IMR-90 (cell line): ENCODE measurements at regions not wholly inside any gene's neighbourhood (a gene's known extent, or its start where the extent isn't known, plus 50 kb on each side); places are given as distances from the start of the nearest gene placed in this dataset.

Experiments used
- ATAC-seq: fragments of 200-7000 bp; cut with Tn5 transposase; 2 replicates; pipeline ENCODE4 v1.9.1; 2020; ENCODE audit warnings: low read depth, mild to moderate bottlenecking, moderate library complexity
- BruUV-seq: library from RNA; stranded (reverse); fragments of 400-500 nt; replicated peaks from 2 replicates; lab custom pipeline; 2021; lab: Mats Ljungman, UMichigan
- CTCF ChIA-PET: fragments of 300-600 bp; formaldehyde crosslinking; extraction: SDS; loops from one replicate; lab custom pipeline; 2021; ENCODE audit warnings: antibody characterized with exemption; lab: Yijun Ruan, JAX
- POLR2A ChIA-PET: fragments of 300-600 bp; sonication (Branson Sonifier 250); formaldehyde crosslinking; loops from one replicate; lab custom pipeline; 2022; ENCODE audit warnings: antibody characterized with exemption; ENCODE audit not compliant: unreplicated experiment; lab: Charles Lee
- DNase-seq: peaks from one replicate; pipeline ENCODE4 v3.0.0; 2013
- H2AFZ ChIP-seq: replicated peaks from 2 replicates; pipeline ENCODE3; 2013; ENCODE audit warnings: low read length, mild to moderate bottlenecking; ENCODE audit not compliant: poor library complexity
- H2AK5ac ChIP-seq: 2 replicates; pipeline ENCODE4 v1.6.1; 2013; ENCODE audit warnings: low read depth, low read length, inconsistent platforms
- H2AK9ac ChIP-seq: replicated peaks from 2 replicates; pipeline ENCODE3; 2013; ENCODE audit warnings: mild to moderate bottlenecking, low read depth, low read length, moderate library complexity; ENCODE audit not compliant: poor library complexity
- H2BK120ac ChIP-seq: 2 replicates; pipeline ENCODE4 v1.6.1; 2013; ENCODE audit warnings: low read depth, low read length, inconsistent platforms
- H2BK15ac ChIP-seq: 3 replicates; pipeline ENCODE4 v1.6.1; 2013; ENCODE audit warnings: low read depth, low read length, inconsistent platforms
- H2BK20ac ChIP-seq: 2 replicates; pipeline ENCODE4 v1.6.1; 2013; ENCODE audit warnings: low read depth, mild to moderate bottlenecking, inconsistent platforms, low read length, moderate library complexity
- H2BK5ac ChIP-seq: 2 replicates; pipeline ENCODE4 v1.6.1; 2013; ENCODE audit warnings: mild to moderate bottlenecking, low read depth, low read length, inconsistent platforms; ENCODE audit not compliant: poor library complexity, severe bottlenecking
- H3K14ac ChIP-seq: replicated peaks from 2 replicates; pipeline ENCODE4 v1.6.1; 2013; ENCODE audit warnings: low read depth, low read length, inconsistent platforms
- H3K18ac ChIP-seq: 2 replicates; pipeline ENCODE4 v1.6.1; 2013; ENCODE audit warnings: low read depth, low read length, control low read depth
- H3K23ac ChIP-seq: 2 replicates; pipeline ENCODE4 v1.6.1; 2013; ENCODE audit warnings: low read depth, low read length, inconsistent platforms
- H3K27ac ChIP-seq: 2 replicates; pipeline ENCODE4 v1.5.1; 2013; ENCODE audit warnings: mild to moderate bottlenecking, control low read depth, low read length; ENCODE audit not compliant: insufficient read depth
- H3K27me3 ChIP-seq: 2 replicates; pipeline ENCODE4 v1.6.1; 2013; ENCODE audit warnings: low read length; ENCODE audit not compliant: control insufficient read depth, insufficient read depth
- H3K36me3 ChIP-seq: 2 replicates; pipeline ENCODE4 v1.6.1; 2013; ENCODE audit warnings: low read length, mixed read lengths; ENCODE audit not compliant: control insufficient read depth, insufficient read depth
- H3K4ac ChIP-seq: 2 replicates; pipeline ENCODE4 v1.6.1; 2013; ENCODE audit warnings: low read depth, low read length, inconsistent platforms
- H3K4me1 ChIP-seq: 2 replicates; pipeline ENCODE4 v1.6.1; 2013; ENCODE audit warnings: low read length, mixed read lengths; ENCODE audit not compliant: control insufficient read depth, insufficient read depth
- H3K4me2 ChIP-seq: 2 replicates; pipeline ENCODE4 v1.6.1; 2013; ENCODE audit warnings: low read depth, mild to moderate bottlenecking, control low read depth, low read length, moderate library complexity
- H3K4me3 ChIP-seq: 2 replicates; pipeline ENCODE4 v1.5.1; 2013; ENCODE audit warnings: low read depth, mild to moderate bottlenecking, control low read depth, low read length, moderate library complexity; ENCODE audit not compliant: insufficient read depth
- H3K56ac ChIP-seq: 2 replicates; pipeline ENCODE4 v1.6.1; 2013; ENCODE audit warnings: low read length, inconsistent platforms; ENCODE audit not compliant: insufficient read depth; ENCODE audit errors: extremely low read depth
- H3K79me1 ChIP-seq, 2 experiments: 2 replicates each; pipeline ENCODE4 v1.6.1; 2013; ENCODE audit warnings: low read length in 2 of 2, inconsistent platforms in 1 of 2, low read depth in 1 of 2
- H3K9ac ChIP-seq: 2 replicates; pipeline ENCODE4 v1.6.1; 2013; ENCODE audit warnings: low read depth, low read length, control low read depth
- H3K9me1 ChIP-seq: 2 replicates; pipeline ENCODE4 v1.6.1; 2013; ENCODE audit warnings: low read length, inconsistent platforms; ENCODE audit not compliant: insufficient read depth
- H3K9me3 ChIP-seq: 2 replicates; pipeline ENCODE4 v1.6.1; 2013; ENCODE audit warnings: low read length; ENCODE audit not compliant: control insufficient read depth, insufficient read depth
- H4K20me1 ChIP-seq: 2 replicates; pipeline ENCODE4 v1.6.1; 2013; ENCODE audit warnings: low read length, inconsistent platforms; ENCODE audit not compliant: insufficient read depth
- H4K5ac ChIP-seq: 2 replicates; pipeline ENCODE4 v1.6.1; 2013; ENCODE audit warnings: mild to moderate bottlenecking, low read depth, low read length, control low read depth
- H4K8ac ChIP-seq, 2 experiments: 2 replicates each; pipeline ENCODE4 v1.6.1; 2013; ENCODE audit warnings: low read depth in 2 of 2, low read length in 2 of 2, control low read depth in 1 of 2, inconsistent platforms in 1 of 2
- H4K91ac ChIP-seq: 2 replicates; pipeline ENCODE4 v1.6.1; 2013; ENCODE audit warnings: low read depth, low read length, inconsistent platforms; ENCODE audit not compliant: insufficient read depth
- BHLHE40 ChIP-seq: fragments of 150-350 bp; IDR thresholded peaks from 2 replicates; pipeline ENCODE4 v1.6.1; 2016; ENCODE audit warnings: mild to moderate bottlenecking, low read depth, low read length
- MAZ ChIP-seq: IDR thresholded peaks from 2 replicates; pipeline ENCODE4 v1.6.1; 2012; ENCODE audit warnings: low read depth, mild to moderate bottlenecking, low read length, improper control_type of control experiment, moderate library complexity, borderline replicate concordance
- RCOR1 ChIP-seq: IDR thresholded peaks from 2 replicates; pipeline ENCODE4 v1.6.1; 2012; ENCODE audit warnings: mild to moderate bottlenecking, low read length, improper control_type of control experiment; ENCODE audit not compliant: insufficient replicate concordance
- WGBS, 2 experiments: methylation state at CpG; one replicate each; pipeline versions ENCODE4 v1.1.5 to v1.1.7; 2013; ENCODE audit warnings: missing lambda C conversion rate in 2 of 2; ENCODE audit not compliant: insufficient read length in 1 of 2; ENCODE audit errors: extremely low coverage in 2 of 2; 5-methylcytosine and 5-hydroxymethylcytosine counted together
- dilution Hi-C: fragments of 300-500 bp; cut with HindIII; formaldehyde crosslinking; loops from one replicate; pipeline ENCODE4 v1.14.3; 2018; ENCODE audit warnings: low sequenced_read_pairs; ENCODE audit not compliant: unreplicated experiment
- in situ Hi-C: fragments of 300-500 bp; cut with MboI; formaldehyde crosslinking; loops from 3 replicates; pipeline ENCODE4 v1.14.3; 2019; ENCODE audit warnings: low sequenced_read_pairs, inconsistent platforms, mixed read lengths
- intact Hi-C: fragments of 100-400 bp; cut with micrococcal nuclease; formaldehyde crosslinking; loops from 2 replicates; pipeline ENCODE4 v1.10.0; 2022
- TF ChIP-seq, protein P1 (sequence below): conservative IDR thresholded peaks from 2 replicates; pipeline ENCODE4 v1.5.1; 2012; ENCODE audit warnings: mild to moderate bottlenecking, low read depth, low read length, improper control_type of control experiment

DNA sequence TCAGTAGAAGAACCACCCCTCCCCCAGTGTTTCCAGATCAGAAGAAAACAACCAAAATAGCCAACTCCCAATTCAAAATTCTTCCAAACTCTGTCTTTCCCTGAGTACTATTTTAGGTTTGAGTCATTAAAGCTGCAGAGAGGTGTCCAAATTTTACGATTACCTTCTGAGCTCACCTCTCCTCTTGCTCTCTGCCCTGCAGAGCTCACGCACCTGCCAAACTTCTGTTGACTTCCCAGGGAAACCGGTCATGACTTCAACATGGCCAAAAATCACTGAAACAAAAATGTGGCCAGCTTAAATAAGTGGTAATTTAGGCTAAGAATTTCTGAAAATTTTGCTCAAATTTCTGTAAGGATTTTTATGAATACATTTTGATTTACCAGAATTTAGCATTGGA lies 70.9 kb upstream of the OTX2 start:
- in situ Hi-C loops (no loop called here), intact Hi-C loops (no loop called here), dilution Hi-C loops (no loop called here)
- Histone ChIP-seq H3K4me1 (no peaks in the 10 kb centered on the region), H4K91ac (no peak overlapping the region), H3K9ac (no peak overlapping the region), H4K20me1 (no peaks in the 10 kb centered on the region), H3K23ac (no peak overlapping the region), H3K18ac (no peak overlapping the region), H4K5ac (no peak overlapping the region), H3K36me3 (no peaks in the 10 kb centered on the region), H2BK20ac (no peak overlapping the region), H3K27me3 (no peaks in the 10 kb centered on the region), H2AFZ (no peak overlapping the region), H2AK9ac (no peak overlapping the region), H2BK5ac (no peak overlapping the region), H3K27ac (no peak overlapping the region), H3K56ac (no peak overlapping the region), H3K79me1 (no peaks in the 10 kb centered on the region), H3K9me3 (no peaks in the 10 kb centered on the region), H3K4me2 (no peak overlapping the region), H2AK5ac (no peak overlapping the region), H3K4ac (no peak overlapping the region), H3K9me1 (no peaks in the 10 kb centered on the region), H4K8ac (no peak overlapping the region), H2BK120ac (no peak overlapping the region), H3K4me3 (no peak overlapping the region), H2BK15ac (no peak overlapping the region), H3K14ac (no peak overlapping the region)
- ATAC-seq: no peak
- no peak for DNase-seq
- POLR2A ChIA-PET: no interaction called here
- no CpG with 5 or more reads among the region's 3 CpGs for WGBS, 2 experiments
- CTCF ChIA-PET: interaction anchor here (0.7 to 0.8 kb wide), 2 partner anchors 326 to 1105 kb away, joined by 3 read pairs; no protein-coding TSS in a partner anchor
- no TSS peak for BruUV-seq
- TF ChIP-seq RCOR1 (no peak), BHLHE40 (no peak), MAZ (no peak)
- TF ChIP-seq, protein P1, sequence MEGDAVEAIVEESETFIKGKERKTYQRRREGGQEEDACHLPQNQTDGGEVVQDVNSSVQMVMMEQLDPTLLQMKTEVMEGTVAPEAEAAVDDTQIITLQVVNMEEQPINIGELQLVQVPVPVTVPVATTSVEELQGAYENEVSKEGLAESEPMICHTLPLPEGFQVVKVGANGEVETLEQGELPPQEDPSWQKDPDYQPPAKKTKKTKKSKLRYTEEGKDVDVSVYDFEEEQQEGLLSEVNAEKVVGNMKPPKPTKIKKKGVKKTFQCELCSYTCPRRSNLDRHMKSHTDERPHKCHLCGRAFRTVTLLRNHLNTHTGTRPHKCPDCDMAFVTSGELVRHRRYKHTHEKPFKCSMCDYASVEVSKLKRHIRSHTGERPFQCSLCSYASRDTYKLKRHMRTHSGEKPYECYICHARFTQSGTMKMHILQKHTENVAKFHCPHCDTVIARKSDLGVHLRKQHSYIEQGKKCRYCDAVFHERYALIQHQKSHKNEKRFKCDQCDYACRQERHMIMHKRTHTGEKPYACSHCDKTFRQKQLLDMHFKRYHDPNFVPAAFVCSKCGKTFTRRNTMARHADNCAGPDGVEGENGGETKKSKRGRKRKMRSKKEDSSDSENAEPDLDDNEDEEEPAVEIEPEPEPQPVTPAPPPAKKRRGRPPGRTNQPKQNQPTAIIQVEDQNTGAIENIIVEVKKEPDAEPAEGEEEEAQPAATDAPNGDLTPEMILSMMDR: no peak
